Erythroblast (primary cell): ENCODE measurements at regions not wholly inside any gene's neighbourhood (a gene's known extent, or its start where the extent isn't known, plus 50 kb on each side); places are given as distances from the start of the nearest gene placed in this dataset.
A peak's percentile ranks its signal among the peaks of the same experiment; 100 is the strongest.

Experiments
- DNase-seq, 2 experiments: peaks; one replicate each; lab custom pipeline; 2025; lab: John Stamatoyannopoulos, UW
- GATA1 ChIP-seq: IDR thresholded peaks from 2 replicates; pipeline ENCODE4 v1.6.1; 2011; ENCODE audit warnings: low read depth, mild to moderate bottlenecking, control low read depth, low read length, moderate library complexity
- POLR2A ChIP-seq: IDR thresholded peaks from 2 replicates; pipeline ENCODE4 v1.6.1; 2011; ENCODE audit warnings: mild to moderate bottlenecking, low read length

DNA sequence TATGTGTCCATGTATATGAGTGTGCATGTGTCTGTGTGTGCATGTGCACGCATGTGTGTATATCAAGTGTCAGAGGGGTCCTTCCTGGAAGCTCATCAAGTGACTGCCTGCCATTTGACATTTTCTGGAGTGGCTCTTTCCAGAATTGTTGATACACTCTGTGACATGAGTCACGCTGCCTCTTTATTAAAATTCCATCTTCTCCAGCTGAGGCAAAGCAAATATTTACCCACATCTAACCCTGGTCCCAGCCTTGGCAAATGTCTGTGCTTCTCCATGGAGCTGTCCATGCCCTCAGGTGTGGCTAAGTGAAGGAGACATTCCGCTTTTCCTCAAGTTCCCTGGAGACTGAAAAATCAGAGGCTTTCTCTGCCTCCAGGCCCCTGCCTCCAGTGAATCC is 88.2 kb upstream of the MBNL2 start:
- no peak for TF ChIP-seq GATA1
- no peak for TF ChIP-seq POLR2A
- no peak for DNase-seq

DNA sequence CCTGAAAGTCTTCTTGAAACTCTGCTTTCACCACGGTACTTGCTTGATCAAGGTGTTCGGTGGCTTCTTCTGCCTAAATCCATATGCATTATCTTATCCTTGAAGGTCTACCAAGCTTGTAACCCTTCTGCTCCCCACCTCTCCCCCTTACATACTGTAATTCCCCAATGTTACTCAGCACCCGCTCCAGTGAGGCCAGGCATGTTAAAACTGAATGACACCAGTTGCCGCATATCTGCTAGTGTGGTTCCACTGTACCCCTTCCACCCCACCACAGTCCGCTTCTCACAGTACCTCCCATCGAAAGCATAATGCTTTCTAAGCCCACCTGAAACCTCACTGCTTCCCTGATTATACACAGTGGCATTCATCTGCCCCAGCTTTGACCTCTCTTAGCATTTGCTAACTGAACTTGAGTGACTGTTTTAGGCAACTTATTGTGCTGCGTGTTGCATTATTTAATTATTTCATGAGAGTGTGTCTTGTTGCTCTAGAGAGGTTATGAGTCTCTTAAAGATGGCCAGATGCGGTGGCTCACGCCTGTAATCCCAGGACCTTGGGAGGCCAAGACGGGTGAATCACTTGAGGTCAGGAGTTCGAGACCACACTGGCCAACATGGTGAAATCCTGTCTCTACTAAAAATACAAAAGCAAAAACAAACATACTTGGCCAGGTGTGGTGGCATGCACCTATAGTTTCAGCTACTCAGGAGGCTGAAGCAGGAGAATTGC is 87.6 kb upstream of the MBNL2 start:
- TF ChIP-seq GATA1 (no peak), POLR2A (no peak)
- no peak for DNase-seq

DNA sequence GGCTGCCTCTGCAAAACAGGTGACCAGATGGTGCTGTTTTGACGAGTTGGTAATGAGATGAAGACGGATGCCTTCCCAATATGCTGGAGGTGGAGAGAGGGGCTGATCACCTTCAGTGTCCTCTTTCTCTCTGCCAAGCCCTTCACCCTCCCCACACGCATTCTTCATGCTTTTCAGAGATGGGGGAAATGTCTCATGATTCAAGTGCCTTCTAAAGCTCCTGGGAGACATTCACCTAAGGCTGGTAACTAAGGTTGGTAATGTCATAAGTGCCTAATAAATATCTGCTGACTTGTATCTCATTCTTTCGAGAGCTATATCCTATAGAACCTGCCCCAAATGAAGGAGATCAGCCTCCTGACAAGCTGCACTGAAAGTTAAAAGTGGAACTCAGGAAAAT is 86.2 kb upstream of the MBNL2 start:
- DNase-seq: no peak
- TF ChIP-seq POLR2A (no peak), GATA1 (no peak)

DNA sequence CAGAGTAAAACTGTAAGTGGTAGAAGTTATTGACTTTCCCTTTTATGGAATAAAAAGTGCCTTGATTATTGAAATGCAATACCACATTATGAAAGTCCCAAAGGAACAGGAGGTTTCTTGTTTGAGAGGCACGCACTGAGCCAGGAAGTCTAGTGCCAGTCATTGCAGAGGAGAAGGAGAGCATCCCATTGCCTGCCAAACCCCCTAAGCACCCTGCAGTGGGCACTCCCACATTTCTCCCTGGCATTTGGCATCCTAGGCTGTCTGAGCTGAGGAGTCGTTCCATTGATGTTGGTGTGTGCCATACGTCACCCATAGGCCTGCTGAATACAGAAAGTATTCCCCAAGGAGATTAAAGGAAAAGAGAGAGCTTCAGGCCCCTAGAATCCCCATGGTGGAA is 85.7 kb upstream of the MBNL2 start:
- no peak for TF ChIP-seq POLR2A
- DNase-seq: no peak

DNA sequence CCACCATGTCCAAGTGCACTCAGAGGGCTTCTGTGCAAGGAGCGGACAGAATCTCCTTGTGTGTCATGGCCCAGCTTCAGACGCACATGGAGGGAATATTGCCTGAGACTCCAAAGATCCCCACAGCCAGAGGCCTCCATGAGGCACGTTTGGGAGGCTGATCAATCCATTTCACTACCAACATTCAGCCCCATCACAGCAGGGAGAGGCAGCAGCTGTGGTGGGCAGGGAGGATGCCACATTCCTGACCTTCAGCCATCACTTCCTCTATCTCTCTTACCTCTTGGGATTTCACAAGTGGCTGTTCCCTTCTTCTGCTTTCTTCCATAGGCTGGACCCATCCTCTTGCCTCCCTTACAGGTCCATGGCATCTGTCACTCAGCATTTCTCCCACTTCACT is 82.4 kb upstream of the MBNL2 start:
- TF ChIP-seq POLR2A (no peak), GATA1 (no peak)
- DNase-seq: no peak

DNA sequence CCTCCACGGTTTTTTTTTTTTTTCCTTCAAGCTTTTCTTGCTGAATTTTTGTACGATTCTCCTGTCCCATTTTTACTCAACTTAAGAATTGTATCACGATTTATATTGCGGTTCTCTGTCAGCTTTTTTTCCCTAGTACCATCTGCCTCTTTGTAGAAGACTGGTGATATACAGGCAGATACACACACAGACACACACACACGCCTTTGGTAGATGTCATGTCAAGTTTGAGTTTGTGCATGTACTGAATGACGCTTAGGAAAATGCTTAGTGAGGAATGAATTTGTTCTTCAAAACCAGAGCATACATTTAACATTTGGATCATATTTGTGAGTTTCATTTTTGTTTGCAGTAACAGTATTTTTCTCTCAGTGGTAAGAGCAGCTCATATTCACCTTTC is 82.0 kb upstream of the MBNL2 start:
- no peak for TF ChIP-seq GATA1
- no peak for TF ChIP-seq POLR2A

DNA sequence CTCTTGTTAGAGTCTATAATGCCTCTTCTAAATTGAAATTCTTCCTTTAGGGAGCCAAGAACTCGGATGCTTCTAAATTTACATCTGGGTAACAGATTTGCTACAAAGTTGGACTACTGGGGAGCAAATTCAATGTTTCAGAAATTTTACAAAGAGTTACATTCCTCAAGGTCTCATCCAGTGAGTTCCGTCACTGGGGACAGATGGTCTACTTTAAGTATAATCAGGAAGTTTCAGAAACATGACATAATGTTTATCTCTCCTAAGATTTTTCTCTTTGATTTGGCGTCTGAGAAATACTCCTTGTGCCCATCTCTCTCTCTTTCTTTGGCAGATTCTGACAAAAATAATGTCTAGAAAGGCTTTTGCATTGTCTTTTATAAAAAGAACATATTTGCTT is 81.5 kb upstream of the MBNL2 start:
- TF ChIP-seq GATA1 (no peak), POLR2A (no peak)
- DNase-seq: no peak

More for the DNA sequence above, 82.0 kb upstream of the MBNL2 start:
- no peak for DNase-seq

DNA sequence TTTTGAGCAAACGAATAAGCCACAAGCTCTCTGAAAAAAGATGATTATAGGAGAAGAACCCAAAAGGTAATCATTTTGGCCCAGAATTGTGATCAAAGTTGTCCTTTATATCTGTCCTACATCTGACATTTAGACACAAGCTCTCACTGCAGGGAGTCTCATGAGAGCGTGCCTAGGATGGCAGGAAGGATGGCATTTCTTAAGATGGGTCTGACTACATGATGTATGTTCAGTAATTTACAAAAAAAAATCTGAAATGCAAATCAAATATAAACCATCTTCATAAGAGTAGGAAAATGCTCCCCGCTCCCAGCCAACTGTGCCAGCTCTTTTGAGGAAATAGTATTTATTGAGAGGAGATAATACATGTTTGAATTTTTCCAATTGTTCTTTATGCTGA is 81.0 kb upstream of the MBNL2 start:
- DNase-seq: no peak
- TF ChIP-seq POLR2A (no peak), GATA1 (no peak)

DNA sequence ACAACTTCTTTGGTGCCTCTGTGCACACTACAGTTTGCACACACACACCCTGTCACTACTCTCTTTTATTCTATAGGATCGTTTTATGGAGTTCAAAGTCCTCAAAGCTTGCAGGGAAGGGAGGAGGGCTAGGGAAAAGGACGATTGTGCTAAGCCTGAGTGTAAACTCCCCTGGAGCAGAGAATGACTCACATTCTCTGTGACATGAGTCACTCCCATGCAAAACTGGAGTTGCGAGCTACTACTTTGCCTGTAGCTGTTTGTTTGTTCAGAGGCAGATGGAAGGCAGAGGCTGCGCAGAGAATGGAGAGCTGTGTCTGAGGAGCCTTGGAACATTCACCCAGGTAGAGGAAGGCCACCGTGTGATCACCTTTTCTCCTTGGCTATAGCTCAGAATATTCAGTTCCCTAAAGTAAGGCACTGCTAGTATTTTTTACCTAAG is 80.5 kb upstream of the MBNL2 start:
- peak in 1 of 2 experiments; percentile 59 for DNase-seq
- no peak for TF ChIP-seq POLR2A
- no peak for TF ChIP-seq GATA1

DNA sequence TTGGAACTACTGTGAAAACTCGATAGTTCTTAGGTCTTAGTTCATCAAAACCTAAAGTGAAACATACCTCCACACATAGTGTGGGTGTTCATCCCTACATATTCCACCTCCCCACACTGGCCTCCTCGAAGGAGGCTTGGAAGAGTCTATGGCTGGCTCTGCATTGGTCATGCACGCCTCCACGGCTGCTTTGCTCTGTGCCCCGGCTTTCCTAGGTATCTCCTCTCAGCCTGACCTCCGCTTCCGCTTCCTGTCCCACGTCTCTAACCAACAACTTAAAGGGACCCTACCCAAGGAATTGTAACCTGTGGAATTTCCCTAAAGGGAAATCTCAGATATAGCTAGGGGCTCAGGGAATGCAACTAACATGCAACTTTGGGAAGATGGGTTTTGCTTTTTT is 79.7 kb upstream of the MBNL2 start:
- TF ChIP-seq POLR2A (no peak), GATA1 (no peak)
- DNase-seq: no peak

DNA sequence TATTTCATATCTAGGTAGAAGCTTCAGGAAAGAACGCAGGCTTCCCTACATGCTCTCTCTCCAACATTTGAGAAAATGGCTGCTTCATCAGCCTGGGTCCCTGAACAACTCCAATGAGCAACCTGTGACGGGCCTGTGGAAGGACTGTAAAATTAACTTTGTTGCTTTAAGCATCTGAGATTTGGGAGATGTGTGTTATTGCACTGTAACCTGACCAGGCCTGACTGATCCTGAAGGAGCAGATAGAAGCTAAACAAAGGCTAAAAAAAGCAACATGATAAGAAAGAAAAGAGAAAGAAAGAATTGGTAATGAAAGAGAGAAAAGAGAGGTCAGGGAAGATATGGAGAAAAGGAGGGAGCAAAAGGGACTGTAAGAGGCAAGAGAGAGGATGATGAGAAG is 77.1 kb upstream of the MBNL2 start:
- no peak for DNase-seq
- no peak for TF ChIP-seq POLR2A
- no peak for TF ChIP-seq GATA1

DNA sequence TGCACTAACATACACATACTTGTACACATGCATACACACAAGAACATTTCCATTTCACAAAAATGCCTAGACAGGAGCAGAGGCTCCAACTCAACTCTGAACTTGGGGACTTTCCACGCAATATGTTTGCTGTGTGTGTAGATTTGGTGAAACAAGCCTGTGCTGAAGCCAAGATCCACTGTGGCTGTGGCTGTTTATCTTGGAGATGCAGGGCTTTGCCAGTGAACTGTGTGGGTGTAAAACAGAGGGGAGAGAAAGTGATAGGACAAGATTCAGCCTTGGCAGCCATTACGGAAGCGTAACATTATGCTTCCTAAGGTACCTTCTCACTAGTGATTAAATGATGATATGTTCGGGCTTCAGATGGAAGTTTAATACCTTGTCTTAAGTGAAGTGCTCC is 73.2 kb upstream of the MBNL2 start:
- peak; percentile 26 to 32 for DNase-seq
- TF ChIP-seq POLR2A (no peak), GATA1 (no peak)

DNA sequence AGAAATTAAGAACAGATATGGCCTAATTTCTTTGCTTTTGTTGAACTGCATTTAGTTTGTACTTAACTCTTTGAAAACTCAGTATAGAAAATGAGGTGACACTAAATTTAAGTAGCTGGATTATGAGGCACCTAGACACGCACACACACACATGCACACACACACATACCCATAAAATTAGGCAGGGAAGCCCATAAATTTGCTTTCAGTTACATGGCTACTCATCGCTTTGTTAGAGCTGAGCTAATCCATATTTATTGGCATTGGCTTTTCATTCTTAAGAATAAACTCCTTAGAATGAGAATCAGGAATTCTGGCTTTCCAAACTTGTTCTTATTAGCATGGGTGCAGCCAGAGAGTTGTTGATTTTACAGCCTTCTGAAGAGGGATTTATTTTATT is 61.7 kb upstream of the MBNL2 start:
- no peak for TF ChIP-seq POLR2A
- TF ChIP-seq GATA1: no peak

DNA sequence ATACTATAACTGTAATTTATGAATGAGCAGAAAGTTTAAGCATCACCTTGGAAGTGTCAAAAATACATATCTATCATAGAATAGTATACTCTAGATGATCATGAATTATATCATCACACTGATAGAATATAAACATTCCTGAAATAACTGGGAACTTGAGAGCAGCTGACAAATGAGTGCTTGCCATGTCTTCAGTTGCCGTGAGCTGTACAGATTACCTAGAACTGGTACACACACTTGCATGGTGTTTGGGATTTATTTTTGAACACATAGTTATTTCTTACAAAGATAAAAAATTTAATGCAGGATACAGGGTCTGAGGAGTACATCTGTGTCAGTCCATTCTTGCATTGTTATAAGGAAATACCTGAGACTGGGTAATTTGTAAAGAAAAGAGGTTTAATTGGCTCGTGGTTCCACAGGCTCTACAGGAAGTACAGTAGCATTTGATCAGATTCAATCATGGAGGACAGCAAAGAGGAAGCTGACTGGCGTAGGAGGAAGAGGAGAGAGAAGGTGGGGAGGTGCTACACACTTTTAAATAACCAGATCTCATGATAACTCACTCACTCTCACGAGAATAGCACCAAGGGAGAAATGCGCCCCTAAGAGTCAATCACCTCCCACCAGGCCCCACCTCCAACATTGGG is 60.4 kb upstream of the MBNL2 start:
- TF ChIP-seq POLR2A (no peak), GATA1 (no peak)
- DNase-seq: no peak

More for the DNA sequence above, 61.7 kb upstream of the MBNL2 start:
- no peak for DNase-seq
